ENCODE measurements at regions not wholly inside any gene's neighbourhood (a gene's known extent, or its start where the extent isn't known, plus 50 kb on each side); places are given as distances from the start of the nearest gene placed in this dataset.

GRCh38 chr14:37843954-37844607 is 248.7 kb downstream of the TTC6 start:
- DNase-seq (ENCODE audit: low spot score), result no peak
- ChIA-PET POLR2A (interaction anchor here (0.6 to 1.1 kb wide), 2 partner anchors 422 to 814 kb away, joined by 3 to 4 read pairs; no protein-coding TSS in a partner anchor), CTCF (ENCODE audit: unreplicated experiment) (no interaction called here)
- H3K4me3 ChIP-seq (ENCODE audit: low read depth, low read length, poor library complexity, severe bottlenecking), result no peak overlapping the region
- H3K9me2 ChIP-seq (ENCODE audit: insufficient read depth, low read length), result no peaks in the 10 kb centered on the region
- no peaks in the 10 kb centered on the region for H3K36me3 ChIP-seq (ENCODE audit: insufficient read depth, low read length)
- no peak overlapping the region for H3K27ac ChIP-seq (ENCODE audit: low read depth, low read length, poor library complexity, severe bottlenecking)
- H3K9me3 ChIP-seq (ENCODE audit: low read length), result no peaks in the 10 kb centered on the region
- H2AFZ ChIP-seq (ENCODE audit: low read length), result no peak overlapping the region
- H4K20me1 ChIP-seq (ENCODE audit: insufficient read depth, low read length), result no peaks in the 10 kb centered on the region
- H3K79me2 ChIP-seq (ENCODE audit: insufficient read depth, low read depth, low read length), result no peaks in the 10 kb centered on the region
- intact Hi-C loops (cut with micrococcal nuclease; ENCODE audit: unreplicated experiment), result no loop called here
- no peak for TF ChIP-seq EZH2phosphoT487 (IDR thresholded peaks at IDR 0.05; ENCODE audit: borderline replicate concordance, low read depth, low read length)
- TF ChIP-seq, protein P1, sequence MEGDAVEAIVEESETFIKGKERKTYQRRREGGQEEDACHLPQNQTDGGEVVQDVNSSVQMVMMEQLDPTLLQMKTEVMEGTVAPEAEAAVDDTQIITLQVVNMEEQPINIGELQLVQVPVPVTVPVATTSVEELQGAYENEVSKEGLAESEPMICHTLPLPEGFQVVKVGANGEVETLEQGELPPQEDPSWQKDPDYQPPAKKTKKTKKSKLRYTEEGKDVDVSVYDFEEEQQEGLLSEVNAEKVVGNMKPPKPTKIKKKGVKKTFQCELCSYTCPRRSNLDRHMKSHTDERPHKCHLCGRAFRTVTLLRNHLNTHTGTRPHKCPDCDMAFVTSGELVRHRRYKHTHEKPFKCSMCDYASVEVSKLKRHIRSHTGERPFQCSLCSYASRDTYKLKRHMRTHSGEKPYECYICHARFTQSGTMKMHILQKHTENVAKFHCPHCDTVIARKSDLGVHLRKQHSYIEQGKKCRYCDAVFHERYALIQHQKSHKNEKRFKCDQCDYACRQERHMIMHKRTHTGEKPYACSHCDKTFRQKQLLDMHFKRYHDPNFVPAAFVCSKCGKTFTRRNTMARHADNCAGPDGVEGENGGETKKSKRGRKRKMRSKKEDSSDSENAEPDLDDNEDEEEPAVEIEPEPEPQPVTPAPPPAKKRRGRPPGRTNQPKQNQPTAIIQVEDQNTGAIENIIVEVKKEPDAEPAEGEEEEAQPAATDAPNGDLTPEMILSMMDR (conservative IDR thresholded peaks at IDR 0.05; ENCODE audit: low read length), result no peak
- no peak overlapping the region for H3K4me2 ChIP-seq (ENCODE audit: low read length)
- no TSS peak for BruUV-seq (replicated peaks)
- no peaks in the 10 kb centered on the region for H3K4me1 ChIP-seq (ENCODE audit: insufficient read depth, low read length, poor library complexity, severe bottlenecking)

GRCh38 chr14:37844614-37845013 is 249.2 kb downstream of the TTC6 start:
- Histone ChIP-seq H3K9me3 (ENCODE audit: low read length) (no peaks in the 10 kb centered on the region), H3K36me3 (ENCODE audit: insufficient read depth, low read length) (no peaks in the 10 kb centered on the region), H3K4me2 (ENCODE audit: low read length) (no peak overlapping the region), H3K4me3 (ENCODE audit: low read depth, low read length, poor library complexity, severe bottlenecking) (no peak overlapping the region), H3K79me2 (ENCODE audit: insufficient read depth, low read depth, low read length) (no peaks in the 10 kb centered on the region), H2AFZ (ENCODE audit: low read length) (no peak overlapping the region), H3K4me1 (ENCODE audit: insufficient read depth, low read length, poor library complexity, severe bottlenecking) (no peaks in the 10 kb centered on the region), H3K9me2 (ENCODE audit: insufficient read depth, low read length) (no peaks in the 10 kb centered on the region), H3K27ac (ENCODE audit: low read depth, low read length, poor library complexity, severe bottlenecking) (no peak overlapping the region), H4K20me1 (ENCODE audit: insufficient read depth, low read length) (no peaks in the 10 kb centered on the region)
- TF ChIP-seq, protein P1 (conservative IDR thresholded peaks at IDR 0.05; ENCODE audit: low read length), result no peak
- no peak for TF ChIP-seq EZH2phosphoT487 (IDR thresholded peaks at IDR 0.05; ENCODE audit: borderline replicate concordance, low read depth, low read length)
- ChIA-PET POLR2A (interaction anchor here (0.6 to 1.1 kb wide), 2 partner anchors 421 to 814 kb away, joined by 3 to 4 read pairs; no protein-coding TSS in a partner anchor), CTCF (ENCODE audit: unreplicated experiment) (no interaction called here)
- no TSS peak for BruUV-seq (replicated peaks)
- intact Hi-C loops (cut with micrococcal nuclease; ENCODE audit: unreplicated experiment), result no loop called here
- DNase-seq (ENCODE audit: low spot score), result no peak

- H3K27ac ChIP-seq (ENCODE audit: low read depth, low read length, poor library complexity, severe bottlenecking), result no peak overlapping the region
- CTCF ChIA-PET (ENCODE audit: unreplicated experiment), result no interaction called here
- H3K36me3 ChIP-seq (ENCODE audit: insufficient read depth, low read length), result no peaks in the 10 kb centered on the region
- intact Hi-C loops (cut with micrococcal nuclease; ENCODE audit: unreplicated experiment), result no loop called here
- no peaks in the 10 kb centered on the region for H3K9me2 ChIP-seq (ENCODE audit: insufficient read depth, low read length)
- no peak overlapping the region for H2AFZ ChIP-seq (ENCODE audit: low read length)
- TF ChIP-seq, protein P1 (conservative IDR thresholded peaks at IDR 0.05; ENCODE audit: low read length), result no peak
- no peak for TF ChIP-seq EZH2phosphoT487 (IDR thresholded peaks at IDR 0.05; ENCODE audit: borderline replicate concordance, low read depth, low read length)
- H3K9me3 ChIP-seq (ENCODE audit: low read length), result no peaks in the 10 kb centered on the region
- H3K4me1 ChIP-seq (ENCODE audit: insufficient read depth, low read length, poor library complexity, severe bottlenecking), result no peaks in the 10 kb centered on the region
- no peaks in the 10 kb centered on the region for H3K79me2 ChIP-seq (ENCODE audit: insufficient read depth, low read depth, low read length)
- no TSS peak for BruUV-seq (replicated peaks)
- no peak overlapping the region for H3K4me2 ChIP-seq (ENCODE audit: low read length)
- POLR2A ChIA-PET, result no interaction called here
- H3K4me3 ChIP-seq (ENCODE audit: low read depth, low read length, poor library complexity, severe bottlenecking), result no peak overlapping the region
- DNase-seq (ENCODE audit: low spot score), result no peak
- H4K20me1 ChIP-seq (ENCODE audit: insufficient read depth, low read length), result no peaks in the 10 kb centered on the region
These were observed 253.7 kb downstream of the TTC6 start for GRCh38 chr14:37848985-37849621.
